GM19239 (cell line): ENCODE measurements at regions not wholly inside any gene's neighbourhood (a gene's known extent, or its start where the extent isn't known, plus 50 kb on each side); places are given as distances from the start of the nearest gene placed in this dataset.

Source experiments
- DNase-seq: peaks from one replicate; pipeline ENCODE4 v3.0.0; 2011; ENCODE audit warnings: low spot score; ENCODE audit not compliant: insufficient read length
- FAIRE-seq: peaks from 2 replicates; lab custom pipeline; 2011; peaks lifted over from hg19 to GRCh38; lab: Jason Lieb, UNC

DNA sequence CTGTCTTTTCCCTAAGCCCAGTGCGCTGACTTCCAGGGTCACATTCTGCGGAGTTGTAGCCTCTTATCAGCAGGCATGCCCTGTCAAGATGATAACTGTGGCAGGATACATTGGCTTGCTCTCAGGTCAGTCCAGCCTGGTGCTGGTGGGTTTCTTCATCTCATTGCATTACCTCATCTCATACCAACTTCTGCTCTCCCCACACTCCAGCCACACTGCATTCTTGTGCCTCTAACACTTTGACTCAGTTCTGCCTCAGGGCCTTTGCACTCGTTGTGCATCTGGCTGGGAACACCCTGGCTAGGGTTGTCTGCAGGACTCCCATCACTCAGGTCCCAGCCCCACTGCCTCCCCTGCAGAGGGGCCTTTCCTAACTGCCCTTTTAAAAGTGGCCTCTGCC lies 110.3 kb upstream of the BACH2 start:
- FAIRE-seq (no peak), DNase-seq (no peak)

DNA sequence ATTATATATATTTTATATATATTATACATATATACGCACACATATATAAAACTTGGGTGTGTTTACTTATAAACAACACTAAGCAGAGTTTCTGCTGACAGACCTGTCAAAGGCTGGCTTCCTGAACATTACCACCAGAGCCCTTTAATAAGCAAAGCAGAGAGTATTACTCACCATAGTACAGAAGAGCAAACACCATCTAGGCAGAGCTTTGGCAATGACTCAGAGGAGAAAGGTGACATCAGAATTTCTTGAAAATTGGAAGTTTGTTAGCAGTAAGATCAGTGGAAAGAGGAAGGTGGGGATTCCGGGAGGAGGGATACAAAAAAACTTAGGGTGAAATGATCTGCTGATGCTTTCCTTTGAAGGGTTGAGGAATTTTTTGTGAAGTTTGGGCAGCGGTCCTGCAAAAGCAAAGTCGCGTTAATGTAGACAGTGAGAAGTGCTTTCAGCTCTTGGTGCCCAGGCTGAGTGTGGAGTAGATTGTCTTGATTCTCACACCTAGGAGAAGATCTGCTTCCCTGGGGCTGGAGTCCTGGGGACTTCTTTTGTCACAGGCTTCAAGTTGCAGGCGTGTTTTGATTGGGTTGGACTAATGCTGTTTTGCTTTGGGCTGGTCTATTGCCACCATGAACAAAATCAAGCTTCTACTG lies 109.6 kb upstream of the BACH2 start:
- DNase-seq (no peak), FAIRE-seq (no peak)

DNA sequence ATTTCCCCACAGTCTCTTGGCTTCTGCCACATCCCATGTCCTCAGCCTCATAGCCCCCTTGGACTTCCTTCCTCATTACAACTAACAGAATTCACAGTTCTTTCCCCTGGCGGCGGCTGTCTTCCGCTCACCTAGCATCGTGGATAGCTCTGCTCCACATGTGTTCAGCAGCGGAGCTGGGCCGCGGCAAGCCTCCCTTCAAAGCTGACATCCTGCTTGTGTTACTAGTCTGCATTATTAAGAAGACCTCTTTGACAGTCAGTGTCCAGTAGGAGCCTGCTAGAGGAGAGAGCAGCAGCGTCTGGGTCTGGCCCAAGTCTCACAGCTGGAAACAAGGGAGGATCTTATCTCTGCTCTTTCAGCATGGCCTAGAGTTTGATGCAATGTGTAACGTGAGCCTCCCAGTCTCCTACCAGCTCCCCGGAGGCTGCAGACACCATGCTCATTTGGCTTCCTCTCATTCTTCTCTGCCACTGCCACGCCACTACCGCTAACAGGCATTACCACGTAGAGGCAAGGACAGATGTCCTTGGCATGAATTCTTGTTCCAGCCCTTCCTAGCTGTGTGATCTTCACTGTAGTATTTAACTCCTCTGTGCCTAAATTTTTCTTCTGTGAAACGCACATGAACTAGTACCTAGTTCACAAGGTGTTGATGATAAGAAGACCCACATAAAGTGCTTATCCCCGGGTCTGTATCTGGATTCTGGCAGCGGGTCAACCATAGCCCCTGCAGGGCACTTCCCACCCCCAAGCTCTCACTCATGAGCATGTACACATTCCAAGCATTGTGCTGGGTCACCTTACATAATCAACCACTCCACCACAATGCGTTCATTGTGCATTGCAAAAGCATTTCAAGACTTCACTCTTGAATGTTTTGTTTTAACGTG lies 107.1 kb upstream of the BACH2 start:
- FAIRE-seq (no peak), DNase-seq (no peak)

DNA sequence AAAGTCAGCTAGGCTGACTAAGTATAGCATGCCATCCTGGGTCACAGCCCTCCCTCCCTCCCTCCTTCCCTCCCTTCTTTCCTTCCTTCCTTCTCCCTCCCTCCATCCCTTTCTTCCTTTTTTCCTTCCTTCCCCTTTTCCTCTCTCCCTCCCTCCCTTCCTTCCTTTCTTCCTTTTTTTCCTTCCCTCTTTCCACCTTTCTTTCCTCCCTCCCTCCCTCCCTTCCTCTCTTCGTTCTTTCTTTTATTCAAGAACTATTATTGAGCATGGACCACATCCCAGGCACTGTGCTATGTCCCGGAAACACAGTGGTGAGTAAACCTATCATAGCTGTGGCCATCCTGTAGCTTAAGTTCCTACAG lies 106.2 kb upstream of the BACH2 start:
- no peak for FAIRE-seq

DNA sequence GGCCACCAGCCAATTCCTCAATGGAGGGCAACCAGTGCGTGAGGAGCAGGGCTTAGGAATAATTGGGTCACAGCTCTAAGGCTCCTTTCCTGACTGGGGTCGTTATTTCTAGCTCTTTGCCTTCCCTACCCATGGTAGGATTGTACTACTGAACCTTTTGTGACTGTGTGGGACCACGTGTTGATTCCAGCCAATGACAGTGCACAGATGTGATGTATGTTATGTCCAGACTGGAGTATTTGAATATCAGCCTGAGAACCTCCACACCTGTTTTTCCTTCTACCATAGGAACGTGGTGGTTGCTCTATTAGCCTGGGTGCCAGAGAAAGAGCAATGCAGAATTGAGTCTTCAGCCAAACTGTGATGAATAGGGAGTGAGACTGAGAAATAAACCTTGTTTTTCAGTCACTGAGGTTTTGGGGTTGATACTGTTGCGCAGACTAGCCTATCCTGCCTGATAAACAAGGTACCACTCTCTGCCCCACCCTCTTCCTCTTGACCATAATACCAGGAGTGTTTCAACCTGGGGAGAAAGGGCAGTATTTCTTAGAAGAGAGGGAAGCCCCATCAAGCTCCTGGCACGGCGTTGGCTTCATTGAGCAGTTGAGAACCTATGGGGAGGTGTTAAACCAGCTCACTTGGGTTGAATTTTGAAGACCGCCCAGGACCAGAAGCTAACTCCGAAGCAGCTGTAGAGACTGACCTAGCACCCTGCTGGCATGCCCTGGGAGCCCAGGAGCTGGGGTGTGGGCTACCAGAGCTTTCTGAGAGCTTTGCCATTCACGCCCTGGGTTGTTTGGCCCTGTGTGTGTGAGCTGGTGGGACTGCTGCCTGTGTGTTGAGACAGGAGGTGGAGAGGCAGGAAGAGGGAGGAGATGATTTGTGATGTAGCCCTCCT lies 105.5 kb upstream of the BACH2 start:
- DNase-seq = no peak
- FAIRE-seq = no peak

More for the DNA sequence above, 106.2 kb upstream of the BACH2 start:
- no peak for DNase-seq

DNA sequence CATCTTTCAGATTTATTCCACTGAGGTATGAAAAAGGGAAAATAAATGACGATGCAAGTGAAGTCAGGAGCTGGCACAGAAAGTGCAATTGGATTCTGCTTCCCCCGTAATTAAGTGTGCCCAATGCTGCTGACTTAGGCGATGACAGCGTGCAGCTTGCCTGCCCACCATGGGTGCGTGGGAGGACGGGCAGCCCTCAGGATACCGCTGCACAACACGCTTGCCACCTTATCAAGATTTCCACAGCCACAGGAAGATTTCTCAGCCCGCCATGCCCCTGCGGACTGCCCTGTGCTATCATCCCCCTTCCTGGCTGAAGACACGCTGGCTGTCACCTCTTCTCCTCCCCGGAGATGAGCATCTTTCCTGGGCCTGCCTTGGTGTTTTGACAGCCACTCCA lies 103.3 kb upstream of the BACH2 start:
- FAIRE-seq (no peak), DNase-seq (no peak)

DNA sequence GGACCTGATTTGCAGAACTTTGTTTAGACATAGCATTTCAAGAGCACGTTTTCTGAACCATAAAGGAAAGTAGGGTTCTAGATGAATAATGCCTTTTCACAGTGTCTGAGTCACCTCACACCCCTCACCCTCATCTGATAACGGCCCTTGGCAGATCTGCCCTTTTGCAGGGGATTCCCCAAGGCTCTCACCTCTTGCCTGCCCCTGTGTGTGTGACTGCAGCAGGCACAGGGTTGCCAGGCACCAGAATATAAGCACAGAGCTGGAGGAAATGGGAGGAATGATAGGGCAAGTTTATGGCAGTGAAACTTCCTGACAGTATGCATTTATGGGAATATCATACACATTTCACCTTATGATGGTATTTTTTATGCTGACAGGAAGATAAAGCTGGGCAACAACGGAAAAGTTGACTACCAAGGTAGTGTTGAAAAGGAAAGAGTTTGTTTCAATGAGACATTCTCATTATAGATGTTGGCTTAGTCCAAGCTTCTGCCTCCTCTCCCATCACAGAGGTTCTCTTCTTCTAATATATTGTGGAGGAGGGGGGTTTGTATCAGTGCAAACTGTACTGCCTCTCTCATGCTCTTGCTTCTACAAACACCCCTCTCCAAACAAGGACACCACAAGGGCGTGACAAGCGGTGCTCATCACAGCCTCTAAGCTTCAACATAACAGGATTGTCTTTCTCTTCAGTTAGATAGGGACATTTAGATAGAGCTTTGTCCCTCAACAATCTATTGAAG lies 101.5 kb upstream of the BACH2 start:
- DNase-seq (no peak), FAIRE-seq (no peak)

DNA sequence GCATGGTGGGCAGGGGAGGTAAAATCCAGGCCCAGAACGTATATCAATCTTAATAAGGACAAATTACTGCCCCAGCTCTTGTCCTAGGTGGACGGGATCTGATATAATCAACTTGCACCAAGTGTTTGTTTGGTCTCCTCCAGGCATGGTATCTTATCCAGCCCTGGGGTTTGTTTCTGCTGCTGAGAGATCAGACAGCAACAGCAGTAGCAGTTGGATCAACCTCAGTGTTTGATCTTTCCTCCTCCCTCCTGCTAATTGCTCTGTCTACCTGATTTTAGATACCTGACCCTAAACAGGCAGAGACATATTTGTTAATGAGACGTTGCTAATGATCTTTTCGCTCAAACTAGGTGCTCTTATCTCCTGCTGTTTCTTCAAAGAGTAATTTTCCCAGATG lies 100.4 kb upstream of the BACH2 start:
- DNase-seq = no peak
- FAIRE-seq = no peak

DNA sequence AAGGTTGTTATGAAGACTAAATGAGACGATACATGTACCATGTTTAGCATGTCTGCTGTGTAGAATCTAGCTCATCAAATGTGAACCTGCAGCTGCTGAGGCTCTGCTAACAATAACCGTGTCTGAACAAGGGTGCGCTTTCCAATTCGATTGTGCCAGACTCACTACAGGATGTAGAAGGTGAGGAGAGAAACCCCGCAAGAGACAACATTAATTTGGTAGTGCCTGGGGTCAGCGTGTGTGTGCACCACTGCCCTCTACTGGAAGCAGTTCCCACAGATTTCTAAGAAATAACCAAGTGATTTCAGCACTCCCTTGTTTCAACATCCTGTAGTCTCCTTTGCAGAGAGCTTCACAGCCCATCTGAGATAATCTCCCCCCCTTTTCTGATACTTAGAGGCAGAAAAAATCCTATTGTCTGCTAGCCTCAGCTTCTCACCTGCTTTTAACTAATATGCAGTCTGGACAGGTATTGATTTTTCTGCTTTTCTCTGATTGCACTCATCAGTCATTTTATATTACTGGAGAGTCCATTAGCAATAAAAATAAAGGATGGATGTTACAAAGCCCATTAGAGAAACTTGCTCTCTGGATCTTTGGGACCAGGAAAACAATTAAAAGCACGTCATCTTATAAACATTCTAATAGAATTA lies 96.7 kb upstream of the BACH2 start:
- FAIRE-seq = peak; percentile 95
- DNase-seq = peak; percentile 15

DNA sequence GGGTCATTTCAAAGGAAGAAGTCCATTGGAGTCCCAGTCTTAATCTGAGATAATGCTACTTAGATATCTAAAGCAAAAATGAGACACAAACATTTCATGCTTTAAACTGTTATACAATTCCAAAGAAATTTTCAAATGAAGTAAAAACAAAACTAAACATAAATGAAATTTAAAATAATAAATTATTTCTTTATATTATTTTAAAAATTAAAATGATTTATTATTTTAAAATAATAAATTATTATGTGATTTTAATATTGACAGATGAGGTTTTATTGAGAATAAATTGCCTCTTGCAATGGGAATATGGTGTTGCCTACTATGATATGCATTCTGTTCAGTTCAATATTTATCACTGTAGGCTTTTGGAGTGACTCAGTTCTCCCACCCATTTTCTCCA lies 93.7 kb upstream of the BACH2 start:
- no peak for FAIRE-seq
- DNase-seq = no peak

DNA sequence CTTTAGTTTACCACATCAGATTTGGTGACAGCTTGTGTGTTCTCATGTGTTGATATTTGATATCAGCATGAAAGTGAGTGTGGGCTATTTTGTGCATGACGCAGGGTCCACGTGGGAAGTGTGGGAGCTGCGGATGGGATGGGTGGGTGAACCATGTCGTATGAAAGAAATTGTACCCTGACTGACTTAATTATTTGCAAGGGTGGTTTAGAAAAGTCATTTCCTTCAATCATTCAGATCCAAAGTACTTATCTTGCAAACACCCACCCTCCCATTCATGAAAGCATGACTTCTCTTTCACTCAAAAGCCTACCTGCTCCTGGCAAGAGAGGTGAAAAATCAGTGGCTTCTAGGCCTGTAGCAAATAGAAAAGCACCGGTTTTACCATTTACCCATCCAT lies 91.8 kb upstream of the BACH2 start:
- FAIRE-seq (no peak), DNase-seq (no peak)

DNA sequence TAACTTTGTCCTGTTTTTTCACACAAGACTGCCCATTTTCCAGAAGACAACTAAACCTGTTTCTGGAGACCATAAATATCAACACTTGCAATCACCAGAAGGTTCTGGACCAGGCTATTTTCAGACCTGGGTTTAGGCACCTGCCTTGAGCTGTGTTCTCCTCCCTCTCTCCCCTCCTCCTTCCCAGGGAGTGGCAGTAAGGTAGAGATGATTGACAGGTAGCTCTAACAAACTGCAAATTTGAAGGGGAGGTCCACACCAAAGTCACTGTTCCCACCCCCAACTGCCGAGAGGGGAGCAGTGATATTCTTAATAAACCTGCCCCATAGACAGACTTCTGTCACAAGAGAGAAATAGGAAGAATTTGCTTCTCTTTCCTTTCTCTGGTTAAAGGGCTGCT lies 91.2 kb upstream of the BACH2 start:
- DNase-seq = no peak
- no peak for FAIRE-seq

DNA sequence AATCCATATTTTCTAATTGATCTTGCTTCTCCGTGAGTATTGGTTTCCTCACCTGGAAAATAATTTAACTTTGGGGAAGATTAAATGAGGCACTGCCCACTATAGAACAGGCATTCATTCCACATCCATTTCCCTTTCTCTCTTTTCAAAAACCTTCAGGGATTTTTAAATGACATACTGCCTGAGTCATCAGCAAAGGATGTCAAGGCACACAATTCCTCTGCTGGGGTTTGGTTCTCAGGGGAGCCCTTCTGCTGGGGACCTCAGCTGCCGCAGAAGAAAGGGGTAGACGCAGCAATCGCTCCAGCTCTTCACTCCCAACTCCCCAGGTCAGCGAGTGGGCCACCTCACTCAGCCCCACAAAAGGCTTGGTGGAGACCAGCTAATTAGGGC lies 90.7 kb upstream of the BACH2 start:
- FAIRE-seq (no peak), DNase-seq (no peak)

DNA sequence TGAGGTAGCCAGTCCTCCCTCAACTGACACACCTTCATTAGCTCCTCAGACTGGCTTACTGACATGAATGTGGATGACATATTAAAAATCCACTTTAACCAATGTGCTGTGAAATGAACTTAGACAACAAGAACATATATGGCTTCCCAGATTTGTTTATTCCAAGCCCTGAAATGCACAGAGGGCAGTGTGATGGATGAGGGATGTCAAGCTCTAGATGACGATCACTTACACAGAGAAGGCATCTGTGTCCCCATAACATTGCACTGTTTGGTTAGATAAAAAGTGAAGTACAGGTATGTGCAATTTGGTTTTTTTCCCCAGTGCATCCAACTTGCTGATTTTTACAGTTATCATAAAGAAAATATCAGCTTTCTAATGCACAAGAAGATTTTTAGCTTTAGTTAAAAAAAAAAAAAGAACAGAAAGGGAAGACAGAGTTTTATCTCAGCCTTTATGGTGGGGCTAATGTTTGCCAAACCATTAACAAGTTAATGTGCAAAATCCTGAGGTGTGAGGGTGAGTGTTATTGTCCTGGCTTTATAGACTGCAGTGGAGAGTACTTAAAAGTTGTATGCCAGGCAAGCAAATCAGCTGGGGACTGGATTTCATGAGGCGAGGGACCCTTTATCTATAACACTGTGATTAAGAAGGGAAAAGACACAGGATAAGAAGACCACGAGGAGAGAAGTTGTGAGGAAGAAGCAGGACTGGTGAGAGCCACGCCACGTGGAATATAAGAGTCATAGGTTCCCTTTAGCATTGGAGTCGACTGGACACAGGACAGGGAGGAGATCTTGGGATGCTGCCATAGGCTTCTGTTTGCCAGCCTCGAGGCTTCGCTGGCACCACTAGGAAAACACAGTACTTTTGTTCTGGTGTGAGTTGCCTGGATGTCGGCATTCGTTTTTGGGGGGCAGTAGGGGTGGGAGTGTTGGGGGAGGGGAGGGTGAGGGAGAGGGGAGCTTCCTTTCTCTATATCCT lies 90.0 kb upstream of the BACH2 start:
- FAIRE-seq (no peak), DNase-seq (no peak)

DNA sequence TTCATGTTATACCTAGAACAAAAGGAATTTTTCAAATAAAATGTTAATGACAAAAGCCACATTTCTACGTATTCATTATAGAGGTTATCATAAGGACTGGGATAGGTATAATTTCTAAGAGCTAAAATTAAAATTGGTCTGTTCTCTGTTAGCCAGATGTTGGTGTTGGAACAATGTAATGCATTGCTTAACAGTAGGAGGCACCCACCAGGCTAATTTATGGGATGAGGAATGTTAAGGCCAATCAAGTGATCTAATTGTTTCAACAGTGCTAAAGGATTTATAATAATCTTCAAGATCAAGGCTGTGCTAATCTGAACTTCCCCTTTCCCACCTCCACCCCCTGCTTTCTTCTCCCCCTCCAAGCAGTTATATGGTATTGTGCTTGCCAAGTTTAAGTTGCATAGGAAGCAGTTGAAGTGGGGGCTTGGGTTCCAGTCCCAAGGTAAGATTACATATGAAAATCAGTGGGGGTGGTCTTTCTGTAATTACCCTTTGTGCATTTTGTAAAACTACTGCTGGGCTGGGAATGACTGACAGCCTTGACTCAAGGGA lies 89.2 kb upstream of the BACH2 start:
- DNase-seq (no peak), FAIRE-seq (no peak)

DNA sequence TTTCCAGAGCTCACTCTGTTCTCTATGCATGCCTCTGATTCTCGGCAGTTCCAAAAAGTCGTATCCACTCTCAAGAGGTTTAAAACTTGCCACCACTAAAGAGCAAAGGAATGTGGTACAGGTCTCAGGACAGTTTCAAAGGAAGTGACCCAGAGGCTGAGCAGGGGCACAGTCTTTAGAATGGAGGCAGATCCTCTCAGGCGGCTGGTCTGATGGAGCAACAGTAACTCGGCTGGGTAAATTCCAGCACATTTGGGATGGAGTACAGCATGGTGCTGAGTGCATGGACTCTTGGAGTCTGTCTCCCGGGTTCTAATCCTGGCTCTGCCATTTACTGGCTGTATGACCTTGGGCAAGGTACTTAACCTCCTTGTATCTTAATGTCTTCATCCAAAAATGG lies 88.1 kb upstream of the BACH2 start:
- no peak for DNase-seq
- no peak for FAIRE-seq

DNA sequence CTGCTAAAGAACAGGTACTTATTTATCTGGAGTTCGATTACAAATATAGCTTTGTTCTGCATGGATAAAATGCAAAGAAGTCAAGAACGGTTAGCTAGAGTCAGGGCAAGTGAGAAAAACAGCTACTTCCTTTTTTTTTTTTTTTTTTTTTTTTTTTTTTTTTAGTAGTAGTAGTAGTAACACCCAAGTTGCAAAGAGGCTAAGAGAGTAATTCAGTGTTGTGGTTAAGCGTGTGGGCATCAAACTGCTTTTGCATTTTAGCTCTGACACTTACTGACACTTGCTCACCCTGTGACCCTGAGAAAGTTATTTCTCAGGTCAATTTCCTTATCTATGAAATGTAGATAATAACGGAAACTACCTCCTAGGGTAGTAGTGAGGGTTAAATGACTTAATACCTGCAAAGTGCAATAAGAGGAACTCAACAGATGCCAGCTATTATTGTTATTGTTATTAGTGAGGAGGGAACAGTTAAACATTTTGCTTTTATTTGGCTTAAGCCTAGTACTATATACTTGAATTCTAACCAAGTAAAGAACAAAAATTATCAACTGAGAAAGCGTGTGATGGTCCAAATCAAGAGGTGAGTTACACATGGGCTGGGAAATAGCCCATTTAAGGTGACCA lies 86.7 kb upstream of the BACH2 start:
- FAIRE-seq (no peak), DNase-seq (no peak)

DNA sequence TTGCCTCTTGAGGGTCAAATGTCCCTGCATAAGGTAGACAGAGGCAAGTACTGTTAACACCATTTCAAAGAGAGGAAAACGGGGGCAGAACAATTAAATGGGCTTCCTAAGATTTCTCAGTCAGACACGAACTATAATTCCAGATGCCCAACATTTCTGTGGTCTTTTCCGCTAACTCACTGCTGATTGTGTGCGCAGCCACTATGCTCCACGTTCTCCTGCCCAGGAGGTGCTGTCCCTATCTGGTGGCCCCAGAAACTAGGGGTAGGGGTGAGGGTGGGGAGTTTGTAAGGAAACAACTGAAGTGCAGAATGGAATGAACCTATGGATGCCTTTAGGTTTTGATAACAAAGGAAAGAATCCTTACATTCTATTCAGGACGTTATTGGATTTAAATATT lies 86.1 kb upstream of the BACH2 start:
- no peak for DNase-seq
- FAIRE-seq = no peak
